GM12864 (cell line): ENCODE measurements at regions not wholly inside any gene's neighbourhood (a gene's known extent, or its start where the extent isn't known, plus 50 kb on each side); places are given as distances from the start of the nearest gene placed in this dataset.

Experiments
- DNase-seq: peaks from one replicate; pipeline ENCODE4 v3.0.0-alpha.2; 2011; ENCODE audit warnings: low read depth
- H3K4me3 ChIP-seq: 2 replicates; pipeline ENCODE4 v1.5.1; 2011; ENCODE audit warnings: mild to moderate bottlenecking, low read depth, low read length, control low read depth
- TF ChIP-seq, protein P1 (sequence below): IDR thresholded peaks from 2 replicates; pipeline ENCODE4 v1.5.1; 2011; ENCODE audit warnings: low read depth, mild to moderate bottlenecking, moderate library complexity, low read length, control low read depth, inconsistent platforms; ENCODE audit errors: missing control alignments

DNA sequence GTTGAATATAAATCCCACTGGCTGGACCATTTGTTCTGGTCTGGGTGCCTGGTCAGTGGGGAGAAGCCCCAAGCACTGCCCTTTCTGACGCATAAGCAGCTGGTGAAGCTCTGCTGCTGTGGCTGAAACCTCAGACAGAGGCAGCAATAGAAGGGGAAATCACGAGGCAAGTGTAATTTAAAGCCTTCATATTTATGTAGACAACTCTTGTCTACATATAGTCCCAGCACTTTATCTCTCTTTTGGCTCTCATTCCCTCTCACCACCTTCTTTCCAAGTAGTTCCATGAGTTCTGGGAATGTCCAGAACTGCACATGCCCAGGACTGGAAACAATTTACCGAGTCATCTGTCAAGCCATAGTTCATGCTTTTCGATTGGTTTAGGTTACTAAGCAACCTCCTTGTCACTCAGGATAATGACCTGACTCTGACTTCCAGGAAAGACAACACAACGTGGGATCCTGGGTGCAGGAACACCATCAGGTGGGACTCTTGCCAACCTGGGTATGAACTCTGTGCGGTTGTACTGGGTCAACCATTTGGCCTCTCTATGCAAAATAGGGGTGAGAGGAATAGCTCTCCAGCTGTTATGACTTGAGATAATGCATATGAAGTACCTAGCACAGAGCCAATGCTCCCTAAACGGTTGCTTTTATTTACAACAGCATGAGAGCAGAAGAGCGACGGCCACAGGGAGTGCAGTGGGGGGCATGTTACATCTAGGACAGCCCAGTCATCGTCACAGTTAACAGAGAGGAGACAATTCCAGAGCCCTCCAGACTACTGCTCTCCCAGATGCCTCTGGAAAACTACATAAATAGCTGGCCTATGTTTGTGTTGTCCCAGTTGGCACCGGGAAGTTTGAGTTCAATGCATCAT is 321.9 kb downstream of the FOXO1 start:
- TF ChIP-seq, protein P1, sequence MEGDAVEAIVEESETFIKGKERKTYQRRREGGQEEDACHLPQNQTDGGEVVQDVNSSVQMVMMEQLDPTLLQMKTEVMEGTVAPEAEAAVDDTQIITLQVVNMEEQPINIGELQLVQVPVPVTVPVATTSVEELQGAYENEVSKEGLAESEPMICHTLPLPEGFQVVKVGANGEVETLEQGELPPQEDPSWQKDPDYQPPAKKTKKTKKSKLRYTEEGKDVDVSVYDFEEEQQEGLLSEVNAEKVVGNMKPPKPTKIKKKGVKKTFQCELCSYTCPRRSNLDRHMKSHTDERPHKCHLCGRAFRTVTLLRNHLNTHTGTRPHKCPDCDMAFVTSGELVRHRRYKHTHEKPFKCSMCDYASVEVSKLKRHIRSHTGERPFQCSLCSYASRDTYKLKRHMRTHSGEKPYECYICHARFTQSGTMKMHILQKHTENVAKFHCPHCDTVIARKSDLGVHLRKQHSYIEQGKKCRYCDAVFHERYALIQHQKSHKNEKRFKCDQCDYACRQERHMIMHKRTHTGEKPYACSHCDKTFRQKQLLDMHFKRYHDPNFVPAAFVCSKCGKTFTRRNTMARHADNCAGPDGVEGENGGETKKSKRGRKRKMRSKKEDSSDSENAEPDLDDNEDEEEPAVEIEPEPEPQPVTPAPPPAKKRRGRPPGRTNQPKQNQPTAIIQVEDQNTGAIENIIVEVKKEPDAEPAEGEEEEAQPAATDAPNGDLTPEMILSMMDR, result no peak
- H3K4me3 ChIP-seq, result no peak overlapping the region
- no peak for DNase-seq

DNA sequence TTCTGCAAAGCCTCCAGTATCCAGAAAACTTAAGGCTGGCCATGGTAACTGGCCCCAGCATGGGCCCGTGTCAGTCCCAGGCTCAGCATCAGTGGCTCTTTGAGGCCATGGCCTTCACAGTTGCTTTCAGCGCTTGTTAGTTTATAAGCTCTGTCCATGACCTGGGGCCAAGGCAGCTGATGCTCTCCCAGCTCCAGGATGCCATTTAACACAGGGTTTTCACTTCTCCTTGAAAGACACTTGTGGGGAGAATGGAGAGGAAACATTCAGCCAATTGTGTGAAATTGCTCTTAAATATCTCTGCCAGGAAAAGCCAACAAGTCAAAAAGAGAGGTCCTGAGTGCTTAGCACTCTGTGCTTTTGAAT is 321.3 kb downstream of the FOXO1 start:
- H3K4me3 ChIP-seq, result no peak overlapping the region
- DNase-seq, result no peak
- TF ChIP-seq, protein P1, result no peak

DNA sequence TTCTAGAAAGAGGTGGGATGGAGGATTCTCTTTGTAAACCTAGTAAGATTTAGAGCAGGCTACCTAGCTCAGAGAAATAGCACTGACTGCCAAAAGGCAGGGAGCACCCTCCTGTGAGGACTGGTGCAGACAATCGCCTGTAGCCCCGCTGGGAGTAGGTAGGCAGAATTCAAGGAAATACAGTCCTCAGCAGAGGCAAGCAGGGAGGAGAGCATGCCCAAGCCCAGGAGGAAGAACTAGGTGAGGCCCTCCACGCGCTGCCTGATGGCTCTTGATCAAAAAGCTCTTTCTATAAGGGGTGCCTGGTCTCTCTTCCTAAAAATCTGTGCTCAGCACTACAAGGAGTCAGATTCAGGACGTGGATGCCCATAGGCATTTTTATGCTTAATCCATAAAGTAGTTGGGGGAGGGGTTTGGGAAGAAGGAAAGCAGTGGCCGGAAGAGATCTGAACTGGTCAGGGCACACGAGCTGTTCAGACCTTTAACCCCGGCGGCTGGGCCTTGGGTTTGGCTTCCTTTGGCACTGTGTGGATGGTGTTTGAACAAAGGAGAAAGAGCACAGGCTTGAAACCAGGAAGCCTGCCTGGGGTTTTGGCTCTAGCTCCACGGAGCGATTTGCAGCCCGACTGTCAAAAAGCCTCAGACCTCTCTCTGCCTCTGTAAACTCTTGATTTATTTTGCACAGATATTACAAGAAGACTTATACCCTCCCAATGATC is 320.6 kb downstream of the FOXO1 start:
- TF ChIP-seq, protein P1, result no peak
- no peak overlapping the region for H3K4me3 ChIP-seq
- no peak for DNase-seq

DNA sequence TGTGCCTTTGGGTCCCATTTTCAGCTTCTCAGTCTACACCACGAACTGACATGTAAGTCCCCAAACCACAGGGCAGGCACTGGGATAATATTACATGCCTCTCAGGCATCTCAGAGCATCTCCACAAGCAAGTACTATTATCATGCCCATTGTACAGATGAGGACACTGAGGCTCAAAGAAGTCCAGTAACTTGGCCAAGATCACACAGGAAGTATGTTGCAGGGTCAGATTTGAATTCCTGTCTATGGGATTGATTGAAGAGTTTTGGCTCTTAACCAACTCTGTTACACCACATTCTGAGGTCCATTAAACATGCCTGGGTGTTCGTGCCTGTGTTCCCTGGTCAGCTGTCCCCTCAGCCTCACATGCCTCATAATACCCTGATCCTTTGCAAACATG is 319.8 kb downstream of the FOXO1 start:
- TF ChIP-seq, protein P1, result no peak
- no peak overlapping the region for H3K4me3 ChIP-seq
- no peak for DNase-seq

DNA sequence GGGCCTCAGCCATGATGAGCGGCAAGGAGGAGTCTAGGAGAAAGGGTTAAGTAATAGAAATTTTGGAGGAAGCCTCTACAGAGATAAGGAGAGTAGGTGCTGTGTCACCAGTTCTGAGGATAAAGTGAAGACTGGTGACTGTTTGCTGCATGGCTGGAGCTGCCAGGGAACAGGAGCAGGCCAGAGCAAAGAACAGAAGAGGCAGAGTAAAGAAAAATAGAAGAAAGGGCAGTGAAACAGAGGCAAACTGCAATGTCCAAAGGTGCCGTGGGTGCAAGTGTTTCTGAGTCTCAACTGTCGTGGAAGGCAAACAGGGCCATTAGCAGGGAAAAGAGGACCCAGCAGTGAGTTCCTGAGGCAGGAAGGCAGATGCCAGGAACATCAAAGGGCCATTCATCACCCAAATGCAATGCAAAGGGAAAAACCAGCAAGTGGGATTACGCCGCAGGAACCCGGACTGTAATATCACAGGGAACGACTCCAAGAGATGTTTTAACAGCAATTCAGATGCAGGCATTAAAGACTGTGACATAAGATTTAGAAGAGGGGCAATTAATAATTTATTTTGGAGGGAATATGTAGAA is 318.3 kb downstream of the FOXO1 start:
- no peak overlapping the region for H3K4me3 ChIP-seq
- DNase-seq, result no peak
- TF ChIP-seq, protein P1, result no peak

DNA sequence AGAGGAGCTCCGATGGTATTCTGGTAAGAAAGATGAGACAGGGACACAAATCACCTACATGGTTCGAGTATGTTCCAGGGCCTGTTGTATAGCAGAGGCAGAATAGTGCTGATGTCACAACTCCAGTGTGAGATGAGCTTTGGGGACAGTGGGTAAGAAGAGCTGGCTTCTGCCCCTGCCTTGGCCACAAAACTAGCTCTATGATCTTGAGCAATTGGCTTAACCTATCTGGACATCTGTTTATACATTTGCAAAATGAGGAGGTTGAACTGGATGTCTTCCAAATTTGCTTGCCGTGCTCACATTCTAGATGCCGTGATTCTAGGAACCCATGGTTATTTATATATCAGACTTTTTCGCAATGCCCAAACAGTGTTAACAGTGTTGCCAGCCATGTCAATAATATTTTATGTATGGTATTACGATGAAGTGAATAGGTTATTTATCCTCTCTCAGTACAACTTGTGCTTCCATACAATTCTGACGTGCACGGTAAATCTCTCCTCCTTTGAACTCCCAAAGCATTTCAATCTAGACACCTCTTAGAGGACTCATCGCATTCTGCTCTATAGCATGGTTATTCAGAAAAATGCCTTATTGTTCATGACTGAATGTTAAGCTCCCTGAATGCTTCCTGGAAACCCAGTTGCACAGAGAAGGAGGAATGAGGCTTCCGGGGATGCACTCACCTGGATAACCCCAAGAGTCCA is 316.0 kb downstream of the FOXO1 start:
- DNase-seq, result no peak
- TF ChIP-seq, protein P1, result no peak
- H3K4me3 ChIP-seq, result no peak overlapping the region
